Daoy (cell line): ENCODE measurements at regions not wholly inside any gene's neighbourhood (a gene's known extent, or its start where the extent isn't known, plus 50 kb on each side); places are given as distances from the start of the nearest gene placed in this dataset.

Source experiments
- DNase-seq: peaks from one replicate; pipeline ENCODE4 v3.0.0-alpha.2; 2015; ENCODE audit warnings: low read depth

DNA sequence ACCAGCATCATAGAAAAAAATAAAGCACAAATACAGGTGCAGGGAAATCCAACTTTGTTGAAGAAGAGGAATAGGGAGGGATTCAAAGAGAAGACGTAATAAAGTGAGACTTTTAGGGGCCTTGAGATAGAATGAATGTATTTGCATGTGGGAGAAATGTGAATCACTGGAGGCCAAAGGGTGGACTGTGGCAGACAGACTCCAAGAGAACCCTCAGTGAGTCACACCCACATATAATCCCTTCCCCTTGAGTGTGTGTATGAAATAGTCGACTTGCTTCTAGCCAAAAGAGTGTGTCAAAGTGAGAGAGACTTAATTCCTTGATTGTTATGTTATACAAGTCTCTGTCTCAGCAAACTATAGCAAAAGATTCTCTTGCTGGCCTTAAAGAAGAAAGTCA, 101.3 kb upstream of the GHITM start:
- no peak for DNase-seq

DNA sequence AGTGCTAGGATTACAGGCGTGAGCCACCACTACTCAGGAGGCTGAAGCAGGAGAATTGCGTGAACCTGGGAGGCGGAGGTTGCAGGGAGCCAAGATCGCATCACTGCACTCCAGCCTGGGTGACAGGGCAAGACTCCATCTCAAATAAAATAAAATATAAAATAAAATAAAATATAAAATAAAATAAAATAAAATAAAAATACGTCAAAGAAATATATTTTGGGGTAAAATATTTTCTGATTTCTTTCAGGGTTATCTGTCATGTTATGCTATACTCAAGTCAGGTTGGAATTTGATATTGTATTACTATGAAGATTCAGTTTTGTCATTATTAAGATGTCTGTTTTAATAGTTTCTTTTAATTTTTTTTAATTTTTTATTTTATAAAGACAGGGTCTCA, 99.4 kb upstream of the GHITM start:
- DNase-seq: no peak

DNA sequence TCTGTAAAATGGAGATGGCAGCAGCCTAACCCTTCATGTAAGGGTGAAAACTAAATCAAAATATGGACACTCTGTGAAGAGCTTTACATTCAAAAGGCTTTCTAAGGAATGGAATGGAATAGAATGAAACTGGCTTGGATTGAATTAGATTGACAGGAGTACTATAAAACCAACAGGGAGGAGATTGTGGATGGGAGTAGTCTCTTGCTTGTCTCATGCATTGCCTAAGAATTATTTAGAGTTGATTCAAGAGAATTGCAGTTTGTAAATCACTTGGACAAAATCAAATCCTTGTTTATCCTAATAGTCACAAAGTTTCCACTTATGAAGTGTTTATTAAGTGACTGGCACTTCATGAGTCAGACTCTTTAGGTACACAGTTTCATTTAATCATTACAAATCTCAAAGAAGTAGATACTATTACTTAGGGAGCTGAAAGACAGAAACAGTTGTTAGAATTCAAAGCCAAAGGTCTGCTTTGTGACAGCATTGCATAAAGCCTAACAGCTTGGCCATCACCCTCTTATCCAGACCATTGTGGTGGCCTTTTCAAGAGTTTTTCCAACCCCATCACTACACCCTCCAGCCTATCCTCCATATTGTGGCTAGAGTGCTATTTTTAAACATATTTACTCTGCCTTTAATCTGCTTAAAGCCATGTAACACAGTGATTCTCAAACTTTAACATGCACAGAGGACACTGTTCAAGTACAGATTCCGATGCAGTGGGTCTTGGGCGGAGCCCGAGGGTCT, 91.9 kb upstream of the GHITM start:
- no peak for DNase-seq

DNA sequence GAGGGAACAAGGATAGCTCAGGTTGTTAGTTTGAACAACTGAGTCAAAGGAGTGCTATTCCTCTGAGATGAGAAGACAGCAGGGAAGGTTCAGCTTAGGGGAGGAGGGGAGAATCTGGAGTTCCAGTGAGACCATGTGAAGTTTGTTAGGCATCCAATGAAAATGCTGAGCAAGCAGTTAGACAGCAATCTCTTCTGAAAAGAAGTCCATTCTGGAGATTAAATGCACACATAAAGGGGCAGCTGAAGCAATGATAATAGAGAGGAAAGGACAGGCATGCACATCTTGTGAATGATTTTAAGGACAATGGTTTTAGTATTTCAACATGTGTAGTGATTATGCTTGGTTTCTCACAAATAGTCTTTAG, 89.7 kb upstream of the GHITM start:
- DNase-seq: no peak

DNA sequence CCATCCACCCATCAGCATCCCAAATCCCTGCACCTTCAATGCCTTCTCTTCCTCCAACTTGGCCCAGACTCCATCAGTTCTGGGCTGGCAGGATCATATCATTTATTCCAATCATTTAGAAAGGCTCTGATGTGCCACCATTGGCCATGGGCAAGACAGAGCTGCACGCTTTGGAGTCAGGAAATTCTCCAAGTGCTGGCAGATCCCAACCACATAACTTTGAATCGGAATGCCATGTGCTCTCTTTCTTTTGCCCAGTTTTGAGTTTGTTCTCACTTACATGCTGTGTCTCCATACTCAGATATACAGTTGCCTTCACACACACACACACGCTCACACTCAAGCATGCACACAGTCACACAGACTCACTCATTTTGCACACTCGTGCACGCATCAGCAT, 85.7 kb upstream of the GHITM start:
- DNase-seq: no peak

DNA sequence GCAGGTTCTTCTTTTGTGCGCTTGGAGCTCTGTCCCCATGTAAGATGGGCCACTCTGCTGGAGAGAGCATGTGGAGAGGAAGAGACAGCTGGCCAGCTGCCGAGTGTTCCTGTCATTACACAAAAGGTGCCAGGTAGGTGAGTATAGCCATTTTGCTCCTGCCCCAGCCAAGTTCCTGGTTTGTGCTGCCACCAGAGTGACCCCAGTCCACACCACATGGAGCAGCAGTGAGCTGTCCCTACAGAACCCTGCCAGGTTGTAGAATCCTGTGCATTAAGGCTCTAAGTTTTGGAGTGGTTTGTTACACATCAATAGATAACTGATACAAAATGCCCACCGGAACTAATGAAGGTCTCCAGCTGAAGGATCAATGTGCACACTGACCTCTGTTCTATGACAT, 84.6 kb upstream of the GHITM start:
- DNase-seq: no peak

DNA sequence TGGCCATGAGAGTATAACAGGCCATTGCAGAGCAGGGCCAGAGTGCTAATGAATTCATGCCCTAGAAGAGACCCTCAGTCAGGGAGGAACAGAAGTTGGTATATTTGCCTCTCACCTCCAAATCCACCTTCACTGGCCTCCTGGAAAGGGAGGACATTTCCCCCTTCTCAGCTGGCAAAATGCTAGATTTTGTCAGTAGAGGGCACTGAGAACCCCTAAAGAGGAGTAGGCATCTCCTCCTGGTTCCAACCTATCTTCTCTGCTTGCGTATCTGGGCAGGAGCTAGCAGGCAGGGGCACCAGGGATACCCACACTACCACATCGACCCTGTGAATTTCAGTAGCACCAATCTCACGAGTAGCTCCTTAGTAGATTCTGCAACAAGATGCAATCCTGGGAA, 79.8 kb upstream of the GHITM start:
- DNase-seq: no peak

DNA sequence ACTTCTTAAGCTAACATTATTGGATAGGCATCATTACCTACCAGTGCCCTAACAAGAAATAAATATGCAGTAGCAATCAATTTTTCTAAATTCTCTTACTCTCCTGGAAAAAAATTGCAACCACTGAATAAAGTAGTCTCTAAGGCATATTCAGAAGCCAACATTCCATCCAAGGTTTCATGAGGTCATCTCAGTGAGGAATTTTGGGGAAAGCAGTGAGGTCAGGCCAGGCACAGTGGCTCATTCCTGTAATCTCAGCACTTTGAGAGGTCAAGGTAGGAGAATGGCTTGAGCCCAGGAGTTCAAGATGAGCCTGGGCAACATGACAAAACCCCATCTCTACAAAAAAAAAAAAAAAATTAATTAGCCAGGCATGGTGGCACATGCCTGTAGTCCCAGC, 75.9 kb upstream of the GHITM start:
- DNase-seq: no peak

DNA sequence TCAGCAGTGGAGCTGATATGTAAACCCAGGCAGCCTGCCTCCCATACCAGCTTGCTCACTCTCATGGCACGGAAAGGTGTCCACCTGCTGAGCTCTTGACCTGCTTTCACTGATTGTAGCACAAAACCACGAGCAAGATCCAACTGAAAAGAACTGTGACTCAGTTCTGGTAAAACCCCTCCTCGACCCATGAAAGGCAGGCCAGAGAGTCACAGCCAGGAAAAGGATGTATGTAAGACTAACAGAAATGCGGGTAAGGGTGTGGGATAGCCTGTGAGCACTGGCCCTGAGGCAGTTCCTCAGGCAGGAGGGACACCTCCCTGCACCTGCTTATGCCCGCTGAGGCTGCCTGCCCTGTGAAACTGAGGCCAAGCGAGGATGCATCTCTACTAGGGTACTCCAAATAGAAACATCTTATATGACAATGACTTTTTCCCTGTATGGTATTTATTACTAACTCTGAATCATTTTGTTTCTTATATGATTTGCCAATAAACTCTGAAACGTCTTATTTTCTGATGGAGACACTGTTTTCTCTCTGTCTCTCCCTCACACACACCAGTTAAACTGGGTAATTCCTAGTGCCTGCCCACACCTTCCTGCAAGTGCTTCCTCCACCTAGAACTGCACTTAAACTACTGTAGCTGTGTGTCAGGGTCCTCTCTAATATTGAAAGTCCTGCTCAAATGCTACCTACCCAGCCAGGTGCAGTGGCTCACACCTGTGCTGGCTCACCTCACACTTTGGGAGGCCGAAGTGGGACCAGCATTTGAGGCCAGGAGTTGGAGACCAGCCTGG, 73.3 kb upstream of the GHITM start:
- no peak for DNase-seq

DNA sequence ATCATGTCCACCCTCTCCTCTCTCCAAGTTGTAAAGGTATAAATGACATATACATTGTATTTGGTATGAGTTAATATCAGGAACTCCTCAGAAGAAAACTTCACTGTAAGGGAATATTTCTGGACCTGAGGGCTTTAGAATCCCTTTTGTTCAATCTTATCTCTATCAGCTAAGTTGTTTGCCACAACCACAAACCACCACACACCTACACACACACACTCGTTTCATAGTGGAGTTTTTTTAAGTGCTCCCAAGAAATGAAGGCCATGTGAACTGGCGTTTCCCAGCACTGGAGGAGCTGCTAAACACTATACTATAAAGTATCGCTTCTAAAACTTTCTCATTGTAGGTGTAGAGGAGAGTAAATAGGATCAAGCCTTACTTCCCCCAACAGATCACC, 64.8 kb upstream of the GHITM start:
- DNase-seq: no peak

DNA sequence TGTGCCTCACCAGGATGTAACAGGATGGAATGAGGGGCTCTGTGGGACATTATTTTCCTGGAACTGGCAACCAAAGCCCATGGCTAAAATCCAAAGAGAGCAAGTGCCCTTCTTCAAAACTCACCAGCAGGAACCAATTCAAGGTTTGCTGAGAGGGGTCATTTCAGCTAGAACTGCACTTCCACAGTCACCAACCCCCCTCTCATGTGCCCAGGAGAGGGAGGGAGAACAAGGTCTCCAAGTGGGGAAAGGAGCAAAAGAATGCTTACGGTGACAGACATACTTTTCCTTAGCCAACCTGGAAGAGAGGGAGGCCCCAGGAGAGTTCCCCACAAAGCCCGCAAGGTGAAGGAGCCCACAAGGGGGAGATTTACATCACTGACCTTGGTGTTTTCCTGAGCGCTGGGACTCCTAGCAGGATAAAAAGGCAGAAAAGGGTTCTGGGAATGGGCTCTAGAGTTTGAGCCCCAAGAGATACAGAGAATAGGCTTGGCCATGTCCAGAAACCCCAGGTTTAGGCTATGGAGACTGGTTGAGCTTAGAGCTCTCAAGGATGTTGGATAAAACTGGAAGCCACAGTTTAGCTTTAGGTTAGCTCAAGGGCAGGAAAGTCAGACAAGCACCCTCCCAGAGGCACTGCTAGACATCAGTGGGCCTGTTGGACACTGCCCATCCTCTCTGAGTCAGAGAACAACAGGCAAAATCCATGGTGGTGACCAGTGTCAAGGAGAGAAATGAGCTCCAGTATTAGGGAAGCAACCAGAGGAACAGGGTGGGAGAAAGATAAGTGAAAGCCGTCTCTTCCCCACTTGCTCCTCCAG, 63.9 kb upstream of the GHITM start:
- DNase-seq: no peak

DNA sequence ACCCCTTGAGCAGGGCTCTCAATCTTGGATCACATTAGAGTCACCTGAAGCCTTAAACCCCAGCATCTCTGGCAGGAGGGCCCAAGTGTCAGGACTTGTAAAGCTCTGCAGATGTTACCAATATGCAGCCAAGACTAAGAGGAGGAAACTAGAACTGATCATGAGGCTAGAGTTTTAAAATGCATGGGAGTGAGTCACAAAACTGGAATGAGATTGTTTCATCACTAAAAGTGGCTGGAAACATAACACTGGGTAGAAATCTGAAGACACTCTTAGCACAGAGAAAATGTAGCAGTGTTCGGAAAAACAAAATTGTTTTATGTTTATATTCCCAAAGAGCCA, 63.3 kb upstream of the GHITM start:
- DNase-seq: no peak

DNA sequence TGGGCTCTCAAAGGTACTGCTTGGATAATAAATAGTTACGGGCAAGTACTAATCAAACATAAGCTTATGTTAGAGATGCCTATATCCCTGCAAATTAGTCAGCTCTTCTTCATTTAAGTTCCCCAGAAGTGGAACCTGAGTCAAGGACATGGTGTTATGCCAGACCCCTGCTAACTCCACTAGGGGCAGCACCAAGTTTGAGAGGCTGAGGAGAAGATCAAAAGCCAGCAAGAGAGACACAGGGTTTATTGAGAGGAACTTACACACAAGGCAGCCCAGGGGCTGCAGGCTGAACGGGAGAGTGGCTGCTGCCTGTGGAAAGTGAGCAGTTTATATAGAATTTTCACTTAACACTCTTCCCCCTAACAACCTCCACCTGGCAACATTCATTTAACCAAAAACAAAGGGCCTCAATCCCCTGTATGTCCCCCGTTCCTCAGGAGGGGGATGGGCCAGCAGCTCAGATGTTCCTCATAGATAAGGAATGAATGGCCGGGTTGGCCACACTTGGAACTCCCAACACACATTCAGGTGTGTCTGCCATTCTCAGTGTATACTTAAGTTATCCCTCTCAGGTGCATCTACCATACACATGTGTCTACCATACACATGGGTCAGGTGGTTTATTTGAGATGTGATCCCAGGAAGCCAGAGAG, 62.6 kb upstream of the GHITM start:
- DNase-seq: peak; percentile 0

DNA sequence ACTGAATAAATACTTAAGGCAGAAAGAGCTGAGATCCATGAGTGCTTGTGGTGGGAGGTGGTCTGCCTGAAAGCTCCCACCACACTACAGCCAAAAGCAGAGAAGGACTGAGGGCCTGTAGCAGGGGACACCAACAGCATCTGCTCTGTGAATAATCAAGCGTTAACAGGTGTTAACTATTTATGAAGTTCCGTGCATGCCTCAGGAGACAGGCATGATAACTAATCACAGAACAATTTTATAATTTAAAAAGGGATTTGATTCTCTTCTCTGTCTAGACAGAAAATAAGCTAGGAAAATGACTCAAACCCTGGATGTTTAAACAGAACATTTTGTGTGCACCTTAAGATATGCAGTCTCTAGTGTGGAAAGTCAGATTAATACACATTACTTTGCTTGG, 61.5 kb upstream of the GHITM start:
- DNase-seq: no peak

DNA sequence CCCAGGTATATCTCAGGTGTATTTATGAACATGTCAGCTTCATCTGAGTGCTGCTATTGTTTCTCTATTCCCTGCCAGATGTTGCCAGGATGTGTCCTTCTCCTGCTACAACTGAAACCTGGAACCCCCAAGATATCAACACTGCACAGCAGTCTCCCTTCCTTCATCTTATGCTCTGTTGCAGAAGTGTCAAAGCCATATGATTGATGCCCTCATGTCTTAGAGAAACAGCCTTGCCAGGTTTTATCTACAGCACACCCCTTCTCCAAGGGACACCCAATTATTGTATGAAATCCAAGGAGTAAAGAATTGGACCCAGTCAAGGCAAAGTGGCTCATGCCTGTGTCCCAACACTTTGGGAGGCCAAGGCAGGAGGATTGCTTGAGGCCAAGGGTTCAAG, 60.5 kb upstream of the GHITM start:
- DNase-seq: no peak

DNA sequence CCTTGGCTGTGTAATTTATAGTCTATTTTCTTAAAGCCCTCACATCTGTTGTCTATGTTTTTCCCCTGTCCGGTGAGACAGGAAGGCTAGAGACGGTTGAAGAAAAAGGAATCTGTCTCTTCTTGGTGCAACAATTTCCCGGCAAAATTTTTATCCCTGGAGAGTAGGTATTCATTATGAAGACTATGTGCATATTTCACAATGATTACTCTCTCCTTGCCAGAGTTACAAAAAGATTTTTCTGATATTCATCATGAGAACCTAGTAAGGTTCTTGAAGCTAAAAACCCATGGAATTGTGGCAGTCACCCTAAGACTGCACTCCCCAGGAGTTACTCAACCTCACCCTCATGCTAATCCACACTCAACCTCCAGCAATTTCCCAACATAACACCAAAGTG, 55.0 kb upstream of the GHITM start:
- DNase-seq: no peak

DNA sequence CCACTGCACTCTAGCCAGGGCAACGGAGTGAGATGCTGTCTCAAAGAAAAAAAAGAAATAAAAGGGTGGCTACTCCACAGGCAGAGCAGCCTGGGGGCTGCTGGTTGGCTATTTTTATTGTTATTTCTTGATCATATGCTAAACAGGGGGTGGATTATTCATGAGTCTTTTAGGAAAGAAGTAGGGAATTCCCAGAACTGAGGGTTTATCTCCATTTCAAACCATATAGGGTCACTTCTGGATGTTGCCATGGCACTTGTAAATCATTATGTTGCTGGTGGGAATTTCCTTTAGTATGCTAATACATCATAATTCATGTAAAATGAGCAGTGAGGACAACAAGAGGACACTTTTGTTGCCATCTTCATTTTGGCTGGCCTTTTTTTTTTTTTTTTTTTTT, 52.1 kb upstream of the GHITM start:
- DNase-seq: no peak

DNA sequence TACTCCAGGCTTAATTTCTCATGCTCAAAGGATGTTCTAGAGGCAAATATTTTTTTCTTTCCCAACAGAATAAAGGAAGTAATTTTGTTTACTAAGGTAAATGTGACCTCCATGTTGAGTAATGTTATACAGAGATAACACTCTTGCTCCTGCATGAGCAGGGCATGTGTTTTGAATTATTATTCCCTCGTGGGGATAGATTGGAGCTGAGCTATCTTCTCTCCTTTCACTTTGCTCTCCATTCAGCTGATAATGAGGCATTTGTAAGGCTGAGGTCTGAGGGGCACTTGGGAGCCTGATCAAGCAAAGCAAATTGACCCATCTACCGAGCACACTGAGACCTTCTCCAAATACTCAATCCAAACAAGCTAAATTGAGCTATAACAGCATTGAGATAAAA, 50.7 kb upstream of the GHITM start:
- no peak for DNase-seq

DNA sequence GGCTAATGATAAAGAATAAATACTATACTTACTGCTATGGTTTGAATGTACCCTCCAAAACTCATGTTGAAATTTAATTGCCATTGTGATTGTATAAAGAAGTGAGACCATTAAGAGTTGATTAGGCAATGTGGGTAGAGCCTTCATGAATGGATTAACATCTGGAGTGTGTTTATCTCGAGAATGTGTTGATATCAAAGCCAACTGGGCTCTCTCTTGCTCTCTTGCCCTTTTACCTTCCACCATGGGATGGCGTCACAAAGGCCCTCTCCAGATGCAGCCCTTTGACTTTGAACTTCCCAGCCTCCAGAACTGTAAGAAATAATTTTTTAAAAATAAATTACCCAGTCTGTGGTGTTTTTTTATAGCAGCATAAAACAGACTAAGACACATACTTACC, 50.1 kb upstream of the GHITM start:
- DNase-seq: no peak
